PC-9 (cell line): ENCODE measurements at regions not wholly inside any gene's neighbourhood (a gene's known extent, or its start where the extent isn't known, plus 50 kb on each side); places are given as distances from the start of the nearest gene placed in this dataset.

Experiments
- BruUV-seq: library from RNA; stranded (reverse); fragments of 400-500 nt; replicated peaks from 2 replicates; lab custom pipeline; 2021; lab: Mats Ljungman, UMichigan
- CTCF ChIA-PET: fragments of 300-600 bp; sonication (Branson Sonifier 250); formaldehyde crosslinking; loops from one replicate; lab custom pipeline; 2022; ENCODE audit warnings: antibody characterized with exemption; lab: Charles Lee
- POLR2A ChIA-PET: fragments of 300-600 bp; sonication (Branson Sonifier 250); formaldehyde crosslinking; loops from one replicate; lab custom pipeline; 2022; ENCODE audit warnings: antibody characterized with exemption; ENCODE audit not compliant: unreplicated experiment; lab: Charles Lee
- DNase-seq, 2 experiments: peaks; one replicate each; pipeline versions ENCODE4 v3.0.0 to v3.0.0-alpha.2; 2015 to 2022; ENCODE audit warnings: mixed read lengths in 1 of 2
- H2AFZ ChIP-seq: fragments of 200-600 bp; sonication (generic); 2 replicates; pipeline ENCODE4 v1.8.1; 2017; ENCODE audit warnings: antibody characterized with exemption
- H3F3A ChIP-seq: fragments of 200-600 bp; sonication (generic); 2 replicates; pipeline ENCODE4 v1.8.1; 2017; ENCODE audit warnings: antibody characterized with exemption, mild to moderate bottlenecking, low read depth; ENCODE audit not compliant: insufficient read depth
- H3K27ac ChIP-seq: fragments of 200-600 bp; sonication (generic); 2 replicates; pipeline ENCODE4 v1.6.1; 2016; ENCODE audit warnings: mixed run types
- H3K27me3 ChIP-seq: fragments of 200-600 bp; sonication (generic); 2 replicates; pipeline ENCODE4 v1.6.1; 2016; ENCODE audit warnings: low read depth, mixed run types; ENCODE audit not compliant: insufficient read depth
- H3K36me3 ChIP-seq: fragments of 200-600 bp; sonication (generic); 2 replicates; pipeline ENCODE4 v1.6.1; 2016; ENCODE audit warnings: low read depth, mixed run types
- H3K4me1 ChIP-seq: fragments of 200-600 bp; sonication (generic); replicated peaks from 2 replicates; pipeline ENCODE4 v1.6.1; 2016; ENCODE audit warnings: mixed run types; ENCODE audit not compliant: insufficient read depth
- H3K4me2 ChIP-seq: fragments of 200-600 bp; sonication (generic); 2 replicates; pipeline ENCODE4 v1.6.1; 2017; ENCODE audit warnings: mixed run types
- H3K4me3 ChIP-seq: fragments of 200-600 bp; sonication (generic); 2 replicates; pipeline ENCODE4 v1.6.1; 2016; ENCODE audit warnings: mixed run types
- H3K79me2 ChIP-seq: fragments of 200-600 bp; sonication (generic); 2 replicates; pipeline ENCODE4 v1.6.1; 2017; ENCODE audit warnings: low read depth, mixed run types
- H3K9me2 ChIP-seq: fragments of 200-600 bp; sonication (generic); 2 replicates; pipeline ENCODE4 v1.8.1; 2017; ENCODE audit warnings: mild to moderate bottlenecking; ENCODE audit not compliant: insufficient read depth
- H3K9me3 ChIP-seq: fragments of 200-600 bp; sonication (generic); 2 replicates; pipeline ENCODE4 v1.8.1; 2016; ENCODE audit warnings: low read depth; ENCODE audit not compliant: insufficient read depth
- H4K20me1 ChIP-seq: fragments of 200-600 bp; sonication (generic); 2 replicates; pipeline ENCODE4 v1.8.1; 2017; ENCODE audit not compliant: insufficient read depth
- CTCF ChIP-seq: fragments of 200-600 bp; sonication (generic); conservative IDR thresholded peaks from 2 replicates; pipeline ENCODE4 v1.6.1; 2017; ENCODE audit warnings: mixed run types, antibody characterized with exemption, mild to moderate bottlenecking, moderate library complexity
- EZH2 ChIP-seq: fragments of 200-600 bp; sonication (generic); IDR thresholded peaks from 2 replicates; pipeline ENCODE4 v1.8.0; 2017; ENCODE audit warnings: antibody characterized with exemption, low read depth
- intact Hi-C: fragments of 100-400 bp; cut with micrococcal nuclease; formaldehyde crosslinking; loops from one replicate; pipeline ENCODE4 v1.10.0; 2022; ENCODE audit not compliant: unreplicated experiment

- ChIA-PET CTCF (no interaction called here), POLR2A (no interaction called here)
- H2AFZ ChIP-seq = no peak overlapping the region
- no peaks in the 10 kb centered on the region for H3K9me2 ChIP-seq
- H3K9me3 ChIP-seq = no peaks in the 10 kb centered on the region
- no peaks in the 10 kb centered on the region for H4K20me1 ChIP-seq
- no peak overlapping the region for H3K27ac ChIP-seq
- DNase-seq = no peak
- H3F3A ChIP-seq = no peaks in the 10 kb centered on the region
- no peaks in the 10 kb centered on the region for H3K4me1 ChIP-seq
- H3K4me3 ChIP-seq = no peak overlapping the region
- no peaks in the 10 kb centered on the region for H3K79me2 ChIP-seq
- H3K27me3 ChIP-seq = peaks cover 96% of the 10 kb centered on the region
- intact Hi-C loops = no loop called here
- no TSS peak for BruUV-seq
- H3K36me3 ChIP-seq = no peaks in the 10 kb centered on the region
- H3K4me2 ChIP-seq = no peak overlapping the region
- TF ChIP-seq EZH2 (no peak), CTCF (no peak)
Observed at GRCh38 chr2:8454797-8455196, 227.1 kb upstream of the ID2 start.

- no peaks in the 10 kb centered on the region for H3K9me3 ChIP-seq
- H3K27ac ChIP-seq = no peak overlapping the region
- intact Hi-C loops = no loop called here
- H3K36me3 ChIP-seq = no peaks in the 10 kb centered on the region
- H3K4me3 ChIP-seq = no peak overlapping the region
- H3K9me2 ChIP-seq = no peaks in the 10 kb centered on the region
- no peaks in the 10 kb centered on the region for H4K20me1 ChIP-seq
- no peaks in the 10 kb centered on the region for H3K4me1 ChIP-seq
- ChIA-PET POLR2A (no interaction called here), CTCF (no interaction called here)
- no peaks in the 10 kb centered on the region for H3F3A ChIP-seq
- DNase-seq = no peak
- TF ChIP-seq EZH2 (no peak), CTCF (no peak)
- H3K79me2 ChIP-seq = no peaks in the 10 kb centered on the region
- no peak overlapping the region for H2AFZ ChIP-seq
- peaks cover 96% of the 10 kb centered on the region for H3K27me3 ChIP-seq
- BruUV-seq = no TSS peak
- no peak overlapping the region for H3K4me2 ChIP-seq
Observed at GRCh38 chr2:8455236-8456150, 226.4 kb upstream of the ID2 start.

GRCh38 chr2:8456151-8457091 is 225.4 kb upstream of the ID2 start:
- ChIA-PET CTCF (no interaction called here), POLR2A (no interaction called here)
- H3K27me3 ChIP-seq = peaks cover 98% of the 10 kb centered on the region
- H3K27ac ChIP-seq = no peak overlapping the region
- no peaks in the 10 kb centered on the region for H3K36me3 ChIP-seq
- no peaks in the 10 kb centered on the region for H3K9me3 ChIP-seq
- H4K20me1 ChIP-seq = no peaks in the 10 kb centered on the region
- TF ChIP-seq CTCF (no peak), EZH2 (no peak)
- H3K4me3 ChIP-seq = no peak overlapping the region
- H3K9me2 ChIP-seq = no peaks in the 10 kb centered on the region
- H3K4me2 ChIP-seq = no peak overlapping the region
- no peaks in the 10 kb centered on the region for H3K4me1 ChIP-seq
- DNase-seq = no peak
- BruUV-seq = no TSS peak
- intact Hi-C loops = no loop called here
- H3F3A ChIP-seq = no peaks in the 10 kb centered on the region
- H2AFZ ChIP-seq = no peak overlapping the region
- no peaks in the 10 kb centered on the region for H3K79me2 ChIP-seq
